ENCODE measurements at regions not wholly inside any gene's neighbourhood (a gene's known extent, or its start where the extent isn't known, plus 50 kb on each side); places are given as distances from the start of the nearest gene placed in this dataset.

GRCh38 chr1:163427279-163427678 lies 105.5 kb downstream of the NUF2 start (continued):
- no peak for TF ChIP-seq EZH2 (IDR thresholded peaks at IDR 0.05; ENCODE audit: borderline replicate concordance, low read depth, low read length)

DNA sequence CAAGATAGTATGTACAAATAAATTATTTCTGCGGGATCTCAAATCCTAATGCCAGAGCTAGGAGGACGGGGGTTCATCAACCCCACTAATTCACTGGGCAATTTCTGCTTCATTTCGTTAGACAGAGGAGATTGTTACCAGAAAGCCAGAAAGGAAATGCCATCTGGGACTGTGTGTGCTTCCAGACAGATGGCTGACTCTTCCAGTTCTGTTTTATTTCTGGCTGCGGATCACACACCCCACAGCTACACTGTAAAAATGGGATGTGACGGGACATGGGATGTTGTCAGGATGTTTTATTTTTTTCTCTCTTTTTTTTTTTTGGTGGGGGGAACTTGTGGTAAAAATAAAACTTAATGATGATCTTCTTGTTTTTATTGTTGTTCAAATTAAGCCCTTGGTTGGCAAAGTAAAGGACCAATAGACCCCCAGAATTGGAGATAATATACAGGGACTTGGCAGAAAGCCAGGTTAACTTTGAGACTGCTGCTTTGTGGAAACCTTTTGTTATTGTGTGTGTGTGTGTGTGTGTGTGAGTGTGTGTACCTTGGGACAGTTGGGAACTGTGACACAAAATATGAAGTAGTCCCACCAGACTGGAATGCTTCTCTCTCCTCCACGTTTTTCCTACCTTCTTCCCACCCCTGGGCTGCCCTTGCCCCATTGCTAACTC lies 114.5 kb downstream of the NUF2 start:
- Histone ChIP-seq H3K9me1 (ENCODE audit: control insufficient read depth, insufficient read depth, low read length) (no peaks in the 10 kb centered on the region), H4K20me1 (replicated peaks; ENCODE audit: control insufficient read depth, insufficient read depth, low read length) (no peaks in the 10 kb centered on the region), H3K27ac (ENCODE audit: extremely low read depth, low read depth, low read length) (no peak overlapping the region), H3K4me2 (ENCODE audit: insufficient read depth, low read length) (no peak overlapping the region), H3K27me3 (ENCODE audit: control insufficient read depth in 2 of 2, insufficient read depth in 2 of 2, low read length in 2 of 2) (no peaks in the 10 kb centered on the region), H3K9me3 (replicated peaks; ENCODE audit: control insufficient read depth, insufficient read depth, low read depth, low read length) (no peaks in the 10 kb centered on the region), H3K4me1 (replicated peaks in 1 of 2; ENCODE audit: control insufficient read depth in 2 of 2, insufficient read depth in 2 of 2, low read length in 2 of 2) (no peaks in the 10 kb centered on the region), H3K36me3 (ENCODE audit: control insufficient read depth, insufficient read depth, low read length) (no peaks in the 10 kb centered on the region), H3K79me2 (ENCODE audit: control insufficient read depth, insufficient read depth, low read length) (no peaks in the 10 kb centered on the region), H2AFZ (ENCODE audit: low read depth, low read length) (no peak overlapping the region), H3K4me3 (no peak overlapping the region), H3K9ac (ENCODE audit: insufficient read depth in 1 of 2, low read depth in 2 of 2, low read length in 2 of 2) (no peak overlapping the region)
- in situ Hi-C loops (cut with MboI) = no loop called here
- WGBS (ENCODE audit: insufficient coverage, low coverage, missing lambda C conversion rate) = 1% methylated on average over 6 of the region's 6 CpGs
- no peak for ATAC-seq
- TF ChIP-seq NFIC (IDR thresholded peaks at IDR 0.05) (peak; percentile 67), THRB (CRISPR knock-in tag; conservative IDR thresholded peaks at IDR 0.05) (no peak)
- no peak for FAIRE-seq
- intact Hi-C loops (cut with micrococcal nuclease) = no loop called here
- no TSS peak for BruUV-seq (replicated peaks)
- CTCF ChIA-PET (ENCODE audit: low intra/inter-chr PET ratio) = no interaction called here
- POLR2A ChIA-PET = no interaction called here
- no peak for DNase-seq (ENCODE audit: extremely low read depth in 1 of 4, low spot score in 3 of 4)

All from K562 (cell line).